ENCODE measurements at regions not wholly inside any gene's neighbourhood (a gene's known extent, or its start where the extent isn't known, plus 50 kb on each side); places are given as distances from the start of the nearest gene placed in this dataset.
A peak's percentile ranks its signal among the peaks of the same experiment; 100 is the strongest.

DNA sequence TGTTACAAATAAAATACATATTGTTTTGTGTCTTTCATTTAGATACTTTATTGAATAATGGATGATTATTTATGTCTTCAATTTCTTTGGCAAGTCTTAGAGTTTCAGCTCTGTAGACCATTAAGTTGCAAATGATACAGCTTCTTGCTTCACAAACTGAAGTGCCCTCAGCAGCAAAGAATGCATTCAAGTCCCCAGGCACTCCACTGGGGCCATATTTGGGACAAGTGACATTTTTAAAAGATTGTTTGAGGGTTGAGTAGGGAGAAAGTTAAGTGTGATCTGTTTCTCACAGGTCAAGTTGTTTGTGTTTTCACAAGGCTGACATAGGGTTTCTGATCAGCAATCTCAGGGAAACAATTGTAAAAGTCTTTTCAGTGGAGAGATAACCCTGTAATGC, 400.7 kb downstream of the PLA2G4A start:
- Histone ChIP-seq H3K79me2 (ENCODE audit: control insufficient read depth, insufficient read depth, low read length, poor library complexity) (no peaks in the 10 kb centered on the region), H3K14ac (ENCODE audit: low read length) (no peak overlapping the region), H3K4me1 (ENCODE audit: control insufficient read depth in 1 of 2, insufficient read depth in 2 of 2, low read length in 2 of 2) (no peaks in the 10 kb centered on the region), H3K4ac (ENCODE audit: low read depth, low read length) (no peak overlapping the region), H2AK5ac (ENCODE audit: low read length) (no peak overlapping the region), H2AFZ (ENCODE audit: insufficient read depth, low read length, poor library complexity) (no peak overlapping the region), H3K79me1 (ENCODE audit: low read length) (no peaks in the 10 kb centered on the region), H3K36me3 (ENCODE audit: control insufficient read depth in 1 of 2, insufficient read depth in 2 of 2, low read length in 2 of 2) (no peaks in the 10 kb centered on the region), H2BK5ac (ENCODE audit: low read depth, low read length, poor library complexity) (no peak overlapping the region), H2BK12ac (ENCODE audit: low read length) (no peak overlapping the region), H4K91ac (ENCODE audit: low read depth, low read length) (no peak overlapping the region), H3K23ac (ENCODE audit: low read length) (no peak overlapping the region), H4K8ac (ENCODE audit: low read depth, low read length) (no peak overlapping the region), H4K12ac (ENCODE audit: low read depth, low read length) (no peak overlapping the region), H3K18ac (ENCODE audit: low read length) (no peak overlapping the region), H3K27ac (ENCODE audit: low read depth, low read length) (no peak overlapping the region), H3K4me2 (ENCODE audit: low read length) (no peak overlapping the region), H3K27me3 (ENCODE audit: insufficient read depth, low read length) (no peaks in the 10 kb centered on the region), H3K4me3 (ENCODE audit: low read depth, low read length) (no peak overlapping the region), H2BK120ac (ENCODE audit: insufficient read depth, low read length, poor library complexity) (no peak overlapping the region), H3K9me3 (ENCODE audit: insufficient read depth, low read depth, low read length) (no peaks in the 10 kb centered on the region), H3K9ac (ENCODE audit: low read length) (no peak overlapping the region)
- peak; percentile 14 to 58 for DNase-seq

DNA sequence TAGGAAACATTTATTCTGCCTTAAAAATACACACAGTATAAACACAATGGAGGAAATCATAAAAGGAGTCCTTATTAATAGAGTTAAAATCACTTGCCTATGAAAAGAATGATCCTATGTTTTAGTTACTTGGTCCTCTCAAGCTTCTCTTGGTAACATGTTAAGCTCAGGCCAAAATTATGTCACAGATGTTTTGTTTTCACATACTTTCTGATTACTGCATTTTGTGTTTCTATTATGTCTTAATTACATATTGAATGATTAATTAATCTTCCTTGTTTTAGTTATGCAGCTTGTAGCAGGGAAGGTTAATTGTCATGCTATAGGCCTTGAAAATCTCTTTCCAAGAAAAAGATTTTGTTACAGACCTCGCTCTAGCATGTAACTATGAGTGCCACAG, 406.0 kb downstream of the PLA2G4A start:
- Histone ChIP-seq H3K79me2 (ENCODE audit: control insufficient read depth, insufficient read depth, low read length, poor library complexity) (no peaks in the 10 kb centered on the region), H3K9ac (ENCODE audit: low read length) (no peak overlapping the region), H3K23ac (ENCODE audit: low read length) (no peak overlapping the region), H3K18ac (ENCODE audit: low read length) (no peak overlapping the region), H2BK120ac (ENCODE audit: insufficient read depth, low read length, poor library complexity) (no peak overlapping the region), H3K9me3 (ENCODE audit: insufficient read depth, low read depth, low read length) (no peaks in the 10 kb centered on the region), H2AK5ac (ENCODE audit: low read length) (no peak overlapping the region), H3K27ac (ENCODE audit: low read depth, low read length) (no peak overlapping the region), H2BK12ac (ENCODE audit: low read length) (no peak overlapping the region), H3K4ac (ENCODE audit: low read depth, low read length) (no peak overlapping the region), H4K8ac (ENCODE audit: low read depth, low read length) (no peak overlapping the region), H3K14ac (ENCODE audit: low read length) (no peak overlapping the region), H2BK5ac (ENCODE audit: low read depth, low read length, poor library complexity) (no peak overlapping the region), H4K12ac (ENCODE audit: low read depth, low read length) (no peak overlapping the region), H3K4me2 (ENCODE audit: low read length) (no peak overlapping the region), H4K91ac (ENCODE audit: low read depth, low read length) (no peak overlapping the region), H3K79me1 (ENCODE audit: low read length) (no peaks in the 10 kb centered on the region), H3K36me3 (ENCODE audit: control insufficient read depth in 1 of 2, insufficient read depth in 2 of 2, low read length in 2 of 2) (no peaks in the 10 kb centered on the region), H3K27me3 (ENCODE audit: insufficient read depth, low read length) (no peaks in the 10 kb centered on the region), H2AFZ (ENCODE audit: insufficient read depth, low read length, poor library complexity) (no peak overlapping the region), H3K4me1 (ENCODE audit: control insufficient read depth in 1 of 2, insufficient read depth in 2 of 2, low read length in 2 of 2) (no peaks in the 10 kb centered on the region), H3K4me3 (ENCODE audit: low read depth, low read length) (no peak overlapping the region)
- no peak for DNase-seq
- WGBS (ENCODE audit: extremely low coverage, insufficient coverage, insufficient read length) = no CpG with 5 or more reads among the region's 1 CpG

DNA sequence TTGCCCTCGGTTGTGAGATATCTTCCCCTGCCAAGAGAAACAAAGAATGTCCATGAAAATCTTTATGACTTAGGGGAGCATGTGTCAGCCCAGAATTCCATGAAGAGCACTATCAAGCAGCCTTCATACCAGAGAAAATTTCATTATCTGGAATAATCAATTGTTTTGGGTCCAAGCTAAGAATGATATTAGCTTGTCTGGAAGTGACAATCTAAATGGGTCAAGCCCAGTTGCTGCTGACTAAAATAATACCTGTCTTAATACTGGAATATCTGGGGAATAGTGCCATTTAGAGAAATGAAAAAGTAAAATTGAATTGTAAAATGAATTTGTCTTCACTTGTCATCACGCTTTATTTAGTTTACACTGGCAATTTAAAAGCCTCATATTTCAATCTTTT, 407.4 kb downstream of the PLA2G4A start:
- Histone ChIP-seq H3K4me3 (ENCODE audit: low read depth, low read length) (no peak overlapping the region), H3K14ac (ENCODE audit: low read length) (no peak overlapping the region), H3K4ac (ENCODE audit: low read depth, low read length) (no peak overlapping the region), H3K36me3 (ENCODE audit: control insufficient read depth in 1 of 2, insufficient read depth in 2 of 2, low read length in 2 of 2) (no peaks in the 10 kb centered on the region), H2BK120ac (ENCODE audit: insufficient read depth, low read length, poor library complexity) (no peak overlapping the region), H3K79me2 (ENCODE audit: control insufficient read depth, insufficient read depth, low read length, poor library complexity) (no peaks in the 10 kb centered on the region), H4K8ac (ENCODE audit: low read depth, low read length) (no peak overlapping the region), H3K27me3 (ENCODE audit: insufficient read depth, low read length) (no peaks in the 10 kb centered on the region), H2AFZ (ENCODE audit: insufficient read depth, low read length, poor library complexity) (no peak overlapping the region), H3K79me1 (ENCODE audit: low read length) (no peaks in the 10 kb centered on the region), H2AK5ac (ENCODE audit: low read length) (no peak overlapping the region), H3K27ac (ENCODE audit: low read depth, low read length) (no peak overlapping the region), H3K18ac (ENCODE audit: low read length) (no peak overlapping the region), H3K23ac (ENCODE audit: low read length) (no peak overlapping the region), H4K91ac (ENCODE audit: low read depth, low read length) (no peak overlapping the region), H2BK5ac (ENCODE audit: low read depth, low read length, poor library complexity) (no peak overlapping the region), H3K4me1 (ENCODE audit: control insufficient read depth in 1 of 2, insufficient read depth in 2 of 2, low read length in 2 of 2) (no peaks in the 10 kb centered on the region), H4K12ac (ENCODE audit: low read depth, low read length) (no peak overlapping the region), H2BK12ac (ENCODE audit: low read length) (no peak overlapping the region), H3K4me2 (ENCODE audit: low read length) (no peak overlapping the region), H3K9ac (ENCODE audit: low read length) (no peak overlapping the region), H3K9me3 (ENCODE audit: insufficient read depth, low read depth, low read length) (no peaks in the 10 kb centered on the region)
- DNase-seq = no peak
- WGBS (ENCODE audit: extremely low coverage, insufficient coverage, insufficient read length) = no CpG with 5 or more reads among the region's 2 CpGs

DNA sequence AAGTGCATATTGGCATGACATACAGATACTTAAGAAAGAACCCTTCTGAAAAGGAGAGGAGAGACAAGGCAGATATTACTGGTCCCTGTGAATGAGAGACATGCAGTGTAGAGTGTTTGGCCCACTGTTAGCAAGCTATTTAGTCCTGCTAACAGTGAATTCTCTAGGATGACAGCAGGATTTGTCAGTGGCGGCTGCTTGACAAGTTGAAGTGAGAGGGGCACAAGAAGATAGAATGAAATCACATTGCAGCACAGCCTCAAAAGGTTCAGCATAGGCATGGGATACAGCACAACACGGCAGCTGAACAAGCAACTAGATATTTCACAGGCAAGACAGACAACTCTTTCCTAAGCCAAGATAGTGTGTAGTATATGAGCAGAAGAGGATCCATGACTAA, 407.9 kb downstream of the PLA2G4A start:
- no peak overlapping the region for H3K4ac ChIP-seq (ENCODE audit: low read depth, low read length)
- H3K18ac ChIP-seq (ENCODE audit: low read length) = no peak overlapping the region
- H3K14ac ChIP-seq (ENCODE audit: low read length) = no peak overlapping the region
- no peak for DNase-seq
- no peak overlapping the region for H3K4me2 ChIP-seq (ENCODE audit: low read length)
- H4K91ac ChIP-seq (ENCODE audit: low read depth, low read length) = no peak overlapping the region
- H2AFZ ChIP-seq (ENCODE audit: insufficient read depth, low read length, poor library complexity) = no peak overlapping the region
- no peak overlapping the region for H3K27ac ChIP-seq (ENCODE audit: low read depth, low read length)
- H4K12ac ChIP-seq (ENCODE audit: low read depth, low read length) = no peak overlapping the region
- no peaks in the 10 kb centered on the region for H3K79me1 ChIP-seq (ENCODE audit: low read length)
- H2BK120ac ChIP-seq (ENCODE audit: insufficient read depth, low read length, poor library complexity) = no peak overlapping the region
- H3K27me3 ChIP-seq (ENCODE audit: insufficient read depth, low read length) = no peaks in the 10 kb centered on the region
- no CpG with 5 or more reads among the region's 2 CpGs for WGBS (ENCODE audit: extremely low coverage, insufficient coverage, insufficient read length)
- H3K36me3 ChIP-seq (ENCODE audit: control insufficient read depth in 1 of 2, insufficient read depth in 2 of 2, low read length in 2 of 2) = no peaks in the 10 kb centered on the region
- no peak overlapping the region for H2AK5ac ChIP-seq (ENCODE audit: low read length)
- no peak overlapping the region for H2BK12ac ChIP-seq (ENCODE audit: low read length)
- no peak overlapping the region for H3K9ac ChIP-seq (ENCODE audit: low read length)
- no peaks in the 10 kb centered on the region for H3K79me2 ChIP-seq (ENCODE audit: control insufficient read depth, insufficient read depth, low read length, poor library complexity)
- no peak overlapping the region for H4K8ac ChIP-seq (ENCODE audit: low read depth, low read length)
- no peaks in the 10 kb centered on the region for H3K9me3 ChIP-seq (ENCODE audit: insufficient read depth, low read depth, low read length)
- no peak overlapping the region for H3K23ac ChIP-seq (ENCODE audit: low read length)
- no peak overlapping the region for H3K4me3 ChIP-seq (ENCODE audit: low read depth, low read length)
- no peak overlapping the region for H2BK5ac ChIP-seq (ENCODE audit: low read depth, low read length, poor library complexity)
- H3K4me1 ChIP-seq (ENCODE audit: control insufficient read depth in 1 of 2, insufficient read depth in 2 of 2, low read length in 2 of 2) = no peaks in the 10 kb centered on the region

DNA sequence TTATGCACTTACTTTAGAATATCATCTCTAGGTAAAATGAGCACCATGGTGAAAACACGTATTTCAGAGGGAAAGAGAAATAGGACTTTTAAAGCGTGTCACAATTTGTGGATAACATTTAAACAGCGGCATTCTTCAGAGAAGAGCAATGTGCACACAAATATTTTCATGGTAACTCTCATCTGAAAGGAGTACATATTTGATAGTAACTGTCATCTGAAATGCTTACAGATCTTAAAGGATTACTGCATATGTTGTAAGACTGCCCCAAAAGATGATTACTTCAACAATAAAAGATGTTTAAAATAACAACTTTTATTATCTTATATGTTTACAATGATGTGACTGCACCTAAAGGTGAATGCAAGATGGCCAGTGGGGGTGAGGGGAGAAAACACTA, 408.8 kb downstream of the PLA2G4A start:
- Histone ChIP-seq H3K27me3 (ENCODE audit: insufficient read depth, low read length) (no peaks in the 10 kb centered on the region), H3K4me3 (ENCODE audit: low read depth, low read length) (no peak overlapping the region), H3K79me1 (ENCODE audit: low read length) (no peaks in the 10 kb centered on the region), H3K79me2 (ENCODE audit: control insufficient read depth, insufficient read depth, low read length, poor library complexity) (no peaks in the 10 kb centered on the region), H3K9me3 (ENCODE audit: insufficient read depth, low read depth, low read length) (no peaks in the 10 kb centered on the region), H3K4me2 (ENCODE audit: low read length) (no peak overlapping the region), H2BK12ac (ENCODE audit: low read length) (no peak overlapping the region), H2AFZ (ENCODE audit: insufficient read depth, low read length, poor library complexity) (no peak overlapping the region), H4K91ac (ENCODE audit: low read depth, low read length) (no peak overlapping the region), H2BK5ac (ENCODE audit: low read depth, low read length, poor library complexity) (no peak overlapping the region), H2BK120ac (ENCODE audit: insufficient read depth, low read length, poor library complexity) (no peak overlapping the region), H3K14ac (ENCODE audit: low read length) (no peak overlapping the region), H4K8ac (ENCODE audit: low read depth, low read length) (no peak overlapping the region), H3K4me1 (ENCODE audit: control insufficient read depth in 1 of 2, insufficient read depth in 2 of 2, low read length in 2 of 2) (no peaks in the 10 kb centered on the region), H4K12ac (ENCODE audit: low read depth, low read length) (no peak overlapping the region), H2AK5ac (ENCODE audit: low read length) (no peak overlapping the region), H3K27ac (ENCODE audit: low read depth, low read length) (no peak overlapping the region), H3K4ac (ENCODE audit: low read depth, low read length) (no peak overlapping the region), H3K23ac (ENCODE audit: low read length) (no peak overlapping the region), H3K18ac (ENCODE audit: low read length) (no peak overlapping the region), H3K9ac (ENCODE audit: low read length) (no peak overlapping the region), H3K36me3 (ENCODE audit: control insufficient read depth in 1 of 2, insufficient read depth in 2 of 2, low read length in 2 of 2) (no peaks in the 10 kb centered on the region)
- peak in 1 of 2 donors; percentile 1 for DNase-seq
- no CpG with 5 or more reads among the region's 3 CpGs for WGBS (ENCODE audit: extremely low coverage, insufficient coverage, insufficient read length)

All from trophoblast cell (in vitro differentiated cells and primary cell).